ENCODE measurements at regions not wholly inside any gene's neighbourhood (a gene's known extent, or its start where the extent isn't known, plus 50 kb on each side); places are given as distances from the start of the nearest gene placed in this dataset.

DNA sequence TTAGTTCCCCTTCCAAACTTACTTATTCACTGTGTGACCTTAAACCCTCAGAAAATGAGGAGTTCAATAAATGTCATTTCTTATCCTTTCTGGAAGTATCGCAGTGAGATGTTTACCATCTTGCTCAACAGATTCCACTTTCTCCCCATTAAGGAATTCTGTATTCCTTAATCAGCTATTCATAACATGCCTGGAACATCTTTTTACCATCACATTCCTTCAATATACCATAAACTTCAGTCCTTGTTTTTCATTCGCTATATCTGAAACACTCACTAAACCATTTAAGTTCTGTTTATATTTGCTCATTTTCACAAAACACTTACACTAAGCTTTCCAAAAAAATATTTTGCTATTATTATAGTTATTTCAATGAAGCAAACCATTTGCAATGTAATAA lies 1158.6 kb downstream of the CDH12 start:
- no peak for DNase-seq
- intact Hi-C loops (cut with micrococcal nuclease): no loop called here
- ATAC-seq: no peak

DNA sequence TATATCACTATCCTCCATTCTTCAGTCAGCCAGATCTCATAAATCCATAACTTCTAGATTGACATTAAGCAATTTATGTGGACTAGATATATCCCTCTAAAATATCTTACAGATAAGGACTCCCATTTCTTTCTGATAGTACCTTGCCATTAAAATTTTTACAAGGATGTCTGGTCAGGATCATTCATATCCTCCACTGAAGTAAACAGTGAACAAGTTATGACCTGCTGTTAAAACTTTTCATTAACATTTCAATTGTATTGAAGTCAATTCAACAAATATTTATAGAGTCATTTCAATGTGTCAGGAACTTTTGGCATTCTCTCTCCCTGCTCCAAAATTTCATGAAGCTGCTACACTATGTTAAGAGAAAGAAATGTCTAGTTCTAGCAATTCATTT lies 1159.6 kb downstream of the CDH12 start:
- no peak for ATAC-seq
- DNase-seq: no peak
- intact Hi-C loops (cut with micrococcal nuclease): no loop called here

DNA sequence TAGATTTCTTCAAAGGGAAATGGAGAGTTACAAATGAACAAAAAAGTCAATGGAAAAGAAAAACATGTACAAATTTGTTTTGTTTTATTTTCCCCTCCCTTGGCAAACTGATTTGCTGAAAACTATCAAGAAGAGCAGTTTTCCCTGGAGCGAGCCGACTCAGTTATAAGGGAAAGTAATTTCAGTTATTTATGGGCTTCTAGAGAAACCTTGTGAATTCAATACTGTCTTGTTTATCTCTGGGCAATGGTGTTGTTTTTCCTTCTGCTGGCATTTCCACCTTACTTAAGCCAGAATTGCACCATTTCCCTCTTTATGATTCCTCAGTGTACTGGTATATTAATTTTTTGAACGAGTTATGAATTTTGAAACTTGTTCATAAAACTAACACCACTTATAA lies 1163.6 kb downstream of the CDH12 start:
- intact Hi-C loops (cut with micrococcal nuclease): no loop called here
- no peak for DNase-seq
- no peak for ATAC-seq

DNA sequence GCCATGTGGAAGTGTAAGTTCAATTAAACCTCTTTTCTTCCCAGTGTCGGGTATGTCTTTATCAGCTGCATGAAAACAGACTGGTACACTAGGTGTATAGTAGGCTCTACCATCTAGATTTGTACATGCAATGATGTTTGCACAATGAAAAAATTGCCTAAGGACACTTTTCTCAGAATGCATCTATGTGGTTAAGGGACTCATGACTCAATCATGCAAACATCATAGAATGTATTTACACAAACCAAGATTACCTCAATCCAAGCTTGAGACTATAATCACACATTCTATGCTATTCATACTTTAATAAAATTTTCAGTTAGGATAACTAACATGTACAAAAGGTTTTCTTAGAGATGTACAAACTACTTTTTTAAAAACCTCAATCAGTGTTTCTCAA lies 1164.5 kb downstream of the CDH12 start:
- no peak for ATAC-seq
- intact Hi-C loops (cut with micrococcal nuclease): no loop called here
- no peak for DNase-seq

DNA sequence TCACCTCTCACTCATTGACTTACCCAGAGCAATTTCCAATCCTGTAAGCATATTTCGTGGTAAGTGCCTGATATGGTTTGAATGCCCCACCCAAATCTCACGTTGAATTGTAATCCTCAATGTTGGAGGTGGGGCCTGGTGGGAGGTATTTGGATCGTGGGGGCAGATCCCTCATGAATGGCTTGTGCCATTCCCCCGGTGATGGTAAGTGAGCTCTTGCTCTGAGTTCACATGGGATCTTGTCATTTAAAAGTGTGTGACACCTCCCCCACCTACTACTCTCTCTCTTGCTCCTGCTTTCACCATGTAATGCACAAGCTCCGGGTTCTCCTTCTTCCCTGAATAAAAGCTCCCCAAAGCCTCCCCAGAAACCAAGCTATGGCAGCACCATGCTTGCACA lies 1165.5 kb downstream of the CDH12 start:
- ATAC-seq (no peak), DNase-seq (no peak)
- intact Hi-C loops (cut with micrococcal nuclease): no loop called here

DNA sequence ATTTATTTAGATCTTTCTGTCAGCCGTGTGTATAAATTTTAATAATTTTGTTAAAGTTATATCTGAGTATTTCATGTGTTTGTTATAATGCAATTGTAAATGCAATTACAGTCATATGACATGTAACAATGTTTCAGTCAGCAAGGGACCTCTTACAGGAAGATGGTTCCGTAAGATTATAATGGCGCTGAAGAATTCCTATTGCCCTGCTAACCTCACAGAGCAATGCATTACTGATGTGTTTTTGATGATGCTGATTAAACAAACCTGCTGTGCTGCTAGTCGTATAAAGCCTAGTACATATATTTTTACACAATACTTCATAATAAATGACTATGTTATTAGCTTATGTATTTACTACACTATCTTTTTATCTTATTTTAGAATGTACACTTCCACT lies 1166.4 kb downstream of the CDH12 start:
- intact Hi-C loops (cut with micrococcal nuclease): no loop called here
- ATAC-seq: no peak
- no peak for DNase-seq

DNA sequence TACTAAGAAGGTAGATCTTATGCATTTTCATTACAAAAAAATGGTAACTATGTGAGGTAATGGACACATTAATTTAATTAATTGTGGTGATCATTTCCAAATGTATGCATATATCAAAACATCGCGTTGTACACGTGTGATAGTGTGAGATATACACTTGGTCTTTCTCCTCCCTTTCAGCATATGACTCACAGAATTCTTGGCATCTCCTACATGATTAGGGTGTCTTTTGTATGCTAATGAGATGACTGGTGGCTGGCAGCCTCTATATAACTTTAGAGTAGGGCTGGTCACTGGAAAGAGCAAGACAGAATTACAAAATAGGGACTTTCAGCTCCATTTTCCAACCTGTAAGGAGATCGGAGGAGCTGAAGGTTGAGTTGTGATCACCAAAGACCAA lies 1167.6 kb downstream of the CDH12 start:
- DNase-seq (no peak), ATAC-seq (no peak)
- intact Hi-C loops (cut with micrococcal nuclease): no loop called here

DNA sequence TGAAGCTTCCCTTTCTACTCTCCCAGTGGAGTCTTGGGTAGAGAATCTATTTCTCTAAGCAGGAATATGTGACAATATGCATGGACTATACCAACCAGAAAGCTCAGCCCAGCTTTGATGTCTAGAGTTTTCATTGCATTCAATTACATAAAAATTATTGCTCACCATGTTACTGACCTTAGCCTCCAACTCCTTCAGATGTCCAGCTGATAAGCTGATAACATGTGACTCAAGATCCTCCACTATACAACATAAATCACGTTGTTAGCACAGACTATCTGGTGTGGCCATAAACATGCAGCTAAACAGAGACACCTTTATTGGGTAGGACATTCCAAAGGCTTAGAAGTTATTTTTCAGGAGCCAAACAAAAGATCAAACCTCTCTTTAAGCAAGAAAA lies 1168.2 kb downstream of the CDH12 start:
- DNase-seq: no peak
- no peak for ATAC-seq
- intact Hi-C loops (cut with micrococcal nuclease): no loop called here

DNA sequence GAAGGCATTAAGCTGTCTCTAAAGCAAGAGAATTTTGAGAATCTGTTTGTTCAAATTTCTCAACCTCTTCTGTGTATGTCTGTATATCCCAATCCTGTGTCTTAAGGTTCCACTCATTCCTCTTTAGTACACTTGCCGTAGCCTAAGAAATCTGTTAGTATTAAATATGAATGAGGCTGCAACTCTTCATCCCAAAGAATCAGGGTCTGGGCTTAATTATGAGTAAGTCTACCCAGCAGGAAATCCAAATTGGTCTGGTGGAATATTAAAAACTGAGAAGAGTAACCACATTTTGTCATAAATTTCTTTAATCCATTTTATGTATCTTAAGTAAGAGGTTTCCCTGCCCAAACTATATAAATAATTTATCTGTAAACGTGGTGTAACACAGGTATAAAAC lies 1171.2 kb downstream of the CDH12 start:
- DNase-seq: no peak
- no peak for ATAC-seq
- intact Hi-C loops (cut with micrococcal nuclease): no loop called here

DNA sequence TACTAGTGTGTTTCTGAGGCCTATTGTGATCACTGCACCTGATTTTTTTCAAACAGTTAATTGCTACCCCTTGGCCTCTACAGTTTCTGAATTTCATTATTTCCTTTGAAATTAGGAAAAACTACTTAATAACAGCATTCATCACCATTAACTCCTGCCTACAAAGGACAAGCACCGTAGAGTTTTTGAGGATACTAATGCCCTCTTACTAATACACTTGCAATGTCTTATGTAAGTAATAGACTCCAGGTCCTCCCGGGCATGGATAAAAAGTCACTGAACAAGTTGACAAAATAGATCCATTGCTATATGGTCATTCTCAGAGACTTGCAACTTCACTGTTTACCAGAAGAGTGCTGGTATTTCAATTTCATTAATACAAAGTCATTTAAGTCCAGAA lies 1172.5 kb downstream of the CDH12 start:
- DNase-seq: no peak
- ATAC-seq: no peak
- intact Hi-C loops (cut with micrococcal nuclease): no loop called here

DNA sequence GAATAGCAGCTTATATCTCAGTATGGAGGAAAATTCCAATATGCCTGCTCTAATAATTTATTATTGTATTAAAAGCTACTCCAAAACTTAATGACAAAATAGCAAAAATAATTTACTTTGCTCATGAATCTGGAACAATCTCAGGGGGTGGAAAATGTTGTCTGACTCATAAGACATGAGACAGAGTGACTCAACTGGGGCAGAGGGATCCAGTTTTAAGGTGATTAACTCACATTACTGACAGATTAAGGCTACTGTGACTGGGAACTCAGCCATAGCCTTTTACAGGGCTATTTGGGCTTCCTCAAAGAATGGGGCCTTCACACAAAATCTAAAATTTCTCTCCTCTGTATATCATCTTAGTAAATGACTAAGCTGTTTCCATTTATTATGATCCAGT lies 1172.9 kb downstream of the CDH12 start:
- ATAC-seq (no peak), DNase-seq (no peak)
- intact Hi-C loops (cut with micrococcal nuclease): no loop called here

DNA sequence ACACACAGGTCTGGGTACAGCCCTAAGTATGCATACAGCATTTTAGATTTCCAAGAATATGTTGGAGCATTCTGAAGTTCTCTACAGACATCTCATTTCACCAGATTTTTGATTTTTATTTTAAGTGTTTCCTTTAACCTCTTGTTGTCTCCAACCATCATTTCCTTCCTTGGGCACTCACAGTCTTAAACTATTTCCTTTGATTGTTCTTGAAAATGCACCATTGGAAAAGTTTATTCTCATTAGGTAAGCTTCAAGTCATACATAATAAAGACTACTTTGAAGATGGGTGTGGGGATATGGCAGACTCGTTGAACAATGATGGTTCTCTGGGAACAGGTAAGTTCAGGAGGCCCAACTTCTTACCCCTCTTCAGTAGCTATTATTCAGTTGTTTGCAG lies 1174.6 kb downstream of the CDH12 start:
- intact Hi-C loops (cut with micrococcal nuclease): no loop called here
- ATAC-seq (no peak), DNase-seq (no peak)

DNA sequence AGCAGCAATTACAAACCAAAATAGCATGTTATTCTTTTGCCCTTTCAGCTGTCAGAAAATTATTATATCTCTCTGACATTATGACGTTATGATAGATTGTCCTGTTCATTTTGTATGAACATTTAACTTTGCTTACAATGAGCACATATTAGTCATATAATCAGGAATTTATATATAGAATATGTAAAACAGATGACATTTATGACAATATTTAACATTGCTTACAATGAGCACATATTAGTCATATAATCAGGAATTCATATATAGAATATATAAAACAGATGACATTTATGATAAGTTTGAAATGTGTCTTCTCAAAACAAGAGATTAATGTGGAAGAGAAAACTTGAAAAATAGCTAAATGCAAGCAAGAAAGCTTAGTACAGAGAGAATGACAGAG lies 1180.2 kb downstream of the CDH12 start:
- intact Hi-C loops (cut with micrococcal nuclease): no loop called here
- ATAC-seq (no peak), DNase-seq (no peak)

DNA sequence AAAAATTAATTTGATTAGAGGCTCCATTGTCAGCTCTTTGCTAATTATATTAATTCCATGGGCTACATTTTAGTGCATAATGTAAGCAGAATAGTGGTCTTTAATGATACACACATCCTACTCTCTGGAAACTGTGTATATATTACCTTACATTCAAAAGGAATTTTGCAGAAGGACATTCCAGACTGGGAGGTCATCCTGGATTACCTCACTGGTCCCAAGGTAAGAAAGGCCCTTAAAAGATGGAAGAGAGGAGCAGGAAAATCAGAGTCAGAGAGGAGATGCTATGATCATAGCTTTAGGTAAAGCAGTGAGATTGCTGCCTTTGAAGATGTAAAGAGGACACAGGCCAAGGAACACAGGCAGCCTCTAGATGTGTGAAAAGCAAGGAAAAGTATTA lies 1180.8 kb downstream of the CDH12 start:
- ATAC-seq (no peak), DNase-seq (no peak)
- intact Hi-C loops (cut with micrococcal nuclease): no loop called here

DNA sequence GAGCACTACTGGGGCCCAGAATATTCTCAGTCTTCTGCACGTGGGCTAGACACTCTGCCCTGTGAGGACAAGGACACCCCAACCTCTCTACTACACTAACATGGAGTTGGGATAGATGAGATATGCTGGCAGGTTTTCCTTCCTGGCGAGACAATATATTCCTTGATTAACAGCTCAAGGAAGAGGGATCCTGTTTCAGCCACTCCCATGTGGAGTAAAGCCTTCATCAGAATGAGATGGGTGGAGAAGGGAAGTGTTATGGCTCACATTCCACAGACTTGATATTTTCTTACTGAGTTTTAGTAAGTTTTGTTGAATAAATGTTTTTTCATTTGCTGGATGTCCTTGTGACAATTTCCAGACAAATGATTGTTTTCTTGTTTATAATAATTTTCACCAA lies 1187.6 kb downstream of the CDH12 start:
- ATAC-seq: no peak

DNA sequence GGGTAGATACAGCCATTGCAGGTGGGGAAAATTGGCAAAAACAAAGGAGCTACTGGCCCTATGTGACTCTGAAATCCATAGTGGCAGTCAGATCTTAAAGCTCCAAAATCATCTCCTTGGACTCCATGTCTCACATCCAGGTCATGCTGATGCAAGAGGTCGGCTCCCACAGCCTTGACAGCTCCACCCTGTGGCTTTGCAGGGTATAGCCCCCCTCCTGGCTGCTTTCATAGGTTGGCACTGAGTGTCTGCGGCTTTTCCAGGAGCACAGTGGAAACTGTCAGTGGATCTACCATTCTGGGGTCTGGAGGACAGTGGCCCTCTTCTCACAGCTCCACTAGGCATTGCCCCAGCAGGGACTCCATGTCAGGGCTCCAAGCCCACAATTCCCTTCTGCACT lies 1190.1 kb downstream of the CDH12 start:
- no peak for DNase-seq
- intact Hi-C loops (cut with micrococcal nuclease): no loop called here

More for the DNA sequence above, 1187.6 kb downstream of the CDH12 start:
- DNase-seq: no peak
- intact Hi-C loops (cut with micrococcal nuclease): no loop called here

DNA sequence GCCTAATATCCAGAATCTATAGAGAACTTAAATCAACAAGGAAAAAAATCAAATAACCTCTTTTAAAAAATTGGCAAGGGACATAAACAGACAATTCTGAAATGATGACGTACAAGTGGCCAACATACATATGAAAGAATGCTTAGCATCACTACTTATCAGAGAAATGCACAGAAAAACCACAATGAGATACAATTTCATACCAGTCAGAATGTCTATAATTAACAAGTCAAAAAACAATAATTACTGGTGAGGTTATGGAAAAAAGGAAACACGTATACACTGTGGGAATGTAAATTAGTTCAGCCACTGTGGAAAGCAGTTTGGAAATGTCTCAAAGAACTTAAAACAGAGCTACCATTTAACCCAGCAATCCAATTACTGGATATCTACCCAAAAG lies 1192.0 kb downstream of the CDH12 start:
- ATAC-seq (no peak), DNase-seq (no peak)
- intact Hi-C loops (cut with micrococcal nuclease): no loop called here

More for the DNA sequence above, 1190.1 kb downstream of the CDH12 start:
- ATAC-seq: no peak

DNA sequence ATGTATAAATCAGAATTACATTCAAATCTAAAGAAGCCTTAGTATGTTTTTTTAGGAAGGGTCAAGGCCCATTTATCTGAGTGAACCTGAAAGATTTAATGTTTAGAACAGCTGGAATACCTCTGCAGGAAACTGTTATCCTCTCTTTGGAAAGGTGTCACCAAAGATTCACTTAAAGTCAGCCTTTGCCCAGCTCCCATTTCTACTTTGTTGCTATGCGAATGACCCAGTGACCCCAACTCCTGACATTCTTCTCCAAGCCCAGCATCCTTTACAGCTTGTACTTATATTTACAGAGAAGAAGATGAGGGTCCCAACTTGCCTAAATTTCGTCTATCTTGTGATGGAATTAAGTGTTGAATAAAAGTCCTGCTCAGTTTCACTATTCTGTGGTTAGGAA lies 1198.6 kb downstream of the CDH12 start:
- ATAC-seq (no peak), DNase-seq (no peak)
- intact Hi-C loops (cut with micrococcal nuclease): no loop called here

DNA sequence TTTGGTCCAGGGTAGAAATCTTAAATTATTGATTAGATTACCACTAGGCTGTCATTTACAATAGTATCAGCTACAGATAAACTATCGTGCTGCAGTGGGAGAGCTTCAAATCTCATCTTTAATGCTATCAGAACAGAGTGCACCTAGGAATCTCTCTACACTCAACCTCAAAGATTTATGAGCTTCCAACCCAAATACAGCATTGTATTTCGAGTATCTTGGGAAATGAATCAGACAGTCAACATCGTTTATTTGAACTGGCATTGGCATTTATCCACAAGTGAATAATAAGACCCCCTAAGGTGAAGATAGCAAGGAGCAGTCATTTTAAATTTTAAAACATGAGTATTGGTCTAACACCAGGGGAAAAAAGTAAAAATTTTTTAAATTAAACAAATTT lies 1203.2 kb downstream of the CDH12 start:
- no peak for DNase-seq
- intact Hi-C loops (cut with micrococcal nuclease): no loop called here
- no peak for ATAC-seq

DNA sequence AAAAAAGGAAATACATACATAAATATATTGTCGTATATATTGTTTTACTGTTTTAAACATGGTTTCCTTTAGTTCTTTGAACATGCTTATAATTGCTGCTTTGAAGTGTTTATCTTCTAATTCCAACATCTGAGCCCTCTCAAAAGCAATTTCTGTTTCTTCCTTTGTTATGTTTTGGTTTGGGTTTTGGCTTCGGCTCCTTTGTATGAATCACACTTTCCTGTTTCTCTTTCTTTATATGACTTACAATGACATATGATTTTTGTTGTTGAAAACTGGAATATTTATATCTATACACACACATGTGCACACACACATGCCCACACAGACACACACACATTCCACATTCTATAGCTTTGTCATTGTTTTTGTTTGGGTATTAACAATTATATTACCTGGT lies 1206.7 kb downstream of the CDH12 start:
- DNase-seq (no peak), ATAC-seq (no peak)
- intact Hi-C loops (cut with micrococcal nuclease): no loop called here

DNA sequence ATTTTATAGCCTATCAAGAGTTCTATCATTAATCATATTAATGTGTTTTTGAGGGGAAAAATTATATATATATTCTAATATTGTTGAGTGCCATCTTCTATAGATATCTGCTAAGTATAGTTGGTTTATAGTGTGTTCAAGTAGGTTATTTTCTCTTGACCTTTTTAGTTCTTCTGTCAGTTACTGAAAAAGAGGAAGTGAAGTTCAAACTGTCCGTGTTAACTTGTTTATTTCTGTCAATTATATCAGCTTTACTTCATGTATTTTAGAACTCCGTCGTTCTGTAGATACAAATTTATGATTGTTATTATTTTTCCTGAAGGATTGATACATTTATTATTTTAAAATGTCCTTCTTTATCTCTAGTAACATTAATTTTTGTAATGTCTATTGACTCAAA lies 1209.1 kb downstream of the CDH12 start:
- intact Hi-C loops (cut with micrococcal nuclease): no loop called here
- DNase-seq (no peak), ATAC-seq (no peak)

DNA sequence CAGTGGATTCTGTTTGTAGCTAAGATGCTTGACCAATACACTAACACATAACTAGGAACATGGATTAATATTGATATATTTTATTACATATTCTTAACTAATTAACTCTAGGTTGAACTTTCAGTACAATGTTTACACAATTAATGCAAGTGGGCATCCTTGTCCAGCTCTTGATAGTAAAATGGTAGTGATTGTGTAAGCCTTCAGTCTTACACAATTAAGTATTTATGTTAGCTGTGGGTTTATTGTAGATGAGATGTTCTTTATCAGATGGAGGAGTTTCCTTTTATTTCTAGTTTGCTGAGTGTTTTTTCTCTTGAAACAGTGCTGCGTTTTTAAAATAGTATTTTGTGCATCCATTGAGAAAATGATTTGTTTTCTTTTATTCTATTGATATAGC lies 1210.8 kb downstream of the CDH12 start:
- no peak for DNase-seq
- ATAC-seq: no peak
- intact Hi-C loops (cut with micrococcal nuclease): no loop called here

DNA sequence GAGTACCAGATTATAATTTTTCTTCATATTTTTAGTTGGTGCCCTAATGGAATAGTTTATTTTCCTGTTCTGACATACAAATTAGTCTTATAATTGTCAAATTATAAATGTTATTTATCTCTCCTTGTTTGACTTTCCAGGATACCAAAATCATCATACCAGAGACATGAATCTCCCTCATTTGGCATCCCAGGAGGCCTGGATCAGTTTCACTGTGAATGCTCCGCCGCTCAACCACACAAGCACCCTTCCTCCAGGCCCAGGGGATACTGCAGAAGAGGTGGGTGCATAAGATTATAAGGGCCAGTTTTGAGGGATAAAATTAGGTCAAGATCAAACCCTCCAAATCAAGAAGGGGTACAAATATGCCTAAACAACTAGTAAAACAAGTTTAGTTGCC lies 1229.3 kb downstream of the CDH12 start:
- DNase-seq (no peak), ATAC-seq (no peak)
- intact Hi-C loops (cut with micrococcal nuclease): no loop called here
